Glomerular visceral epithelial cell (primary cell): ENCODE measurements at regions not wholly inside any gene's neighbourhood (a gene's known extent, or its start where the extent isn't known, plus 50 kb on each side); places are given as distances from the start of the nearest gene placed in this dataset.
"Not testable (repeated sequence)": the region's sequence is repeated elsewhere in the genome, so short reads cannot be mapped to it uniquely, and the experiment has no call there.

ENCODE experiments used
- DNase-seq: peaks from one replicate; pipeline ENCODE4 v3.0.0-alpha.2; 2016; ENCODE audit errors: extremely low spot score

DNA sequence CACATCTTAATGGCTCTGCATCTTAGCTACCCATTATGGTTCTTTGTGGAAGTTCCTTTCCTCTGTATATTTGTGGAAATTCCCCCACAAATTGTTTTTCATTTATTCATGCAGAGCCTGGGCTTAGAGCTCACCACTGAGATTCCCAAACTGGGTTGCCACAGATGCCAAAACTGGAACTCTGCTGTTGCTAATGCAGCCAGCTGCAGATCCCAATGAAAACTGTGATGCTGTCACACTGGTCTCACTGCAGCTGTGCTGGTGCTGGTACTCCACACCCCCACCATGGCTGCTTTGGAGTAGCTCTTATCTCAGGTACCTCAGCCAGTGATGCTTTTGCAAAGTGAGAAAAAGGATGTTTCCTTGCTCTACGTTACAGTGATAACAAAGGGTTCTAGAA, 87.7 kb downstream of the DCK start:
- no peak for DNase-seq

DNA sequence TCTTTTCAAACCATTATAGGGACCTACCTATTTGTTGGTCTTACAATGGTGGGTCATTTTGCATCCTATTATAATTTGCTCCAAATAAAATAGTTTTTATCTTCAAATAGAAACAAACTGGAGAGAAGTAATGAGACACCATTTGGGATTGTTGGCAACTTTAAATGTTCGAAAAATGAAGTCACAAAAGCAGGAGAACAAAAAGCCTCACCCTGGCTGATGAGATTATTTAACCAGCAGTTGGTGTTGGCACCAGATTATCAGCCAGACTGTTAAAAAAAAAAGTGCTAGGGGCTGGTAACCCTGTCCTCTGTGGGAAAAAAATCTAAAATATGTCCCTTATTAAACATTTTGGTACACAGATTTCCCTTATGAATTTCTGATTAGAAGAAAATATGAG, 100.3 kb downstream of the DCK start:
- no peak for DNase-seq

DNA sequence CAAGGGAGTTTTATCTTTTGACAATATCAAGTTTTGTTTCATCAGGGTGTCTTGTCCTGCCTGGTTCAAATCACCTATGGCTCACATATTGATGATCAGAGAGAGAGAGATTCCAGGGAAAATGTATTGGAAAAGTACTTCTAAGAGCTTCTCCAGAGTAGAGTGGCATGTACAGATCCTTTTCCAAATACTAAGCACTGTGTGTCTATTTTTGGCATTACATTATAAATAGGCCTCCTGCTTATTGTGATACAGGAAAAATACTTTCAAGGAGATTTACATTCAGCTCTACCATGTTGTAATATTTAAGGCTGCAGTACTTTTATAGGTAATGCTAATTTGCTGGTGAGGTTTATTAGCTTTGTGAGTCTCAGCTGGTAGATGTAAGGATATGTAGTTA, 100.8 kb downstream of the DCK start:
- DNase-seq: no peak

DNA sequence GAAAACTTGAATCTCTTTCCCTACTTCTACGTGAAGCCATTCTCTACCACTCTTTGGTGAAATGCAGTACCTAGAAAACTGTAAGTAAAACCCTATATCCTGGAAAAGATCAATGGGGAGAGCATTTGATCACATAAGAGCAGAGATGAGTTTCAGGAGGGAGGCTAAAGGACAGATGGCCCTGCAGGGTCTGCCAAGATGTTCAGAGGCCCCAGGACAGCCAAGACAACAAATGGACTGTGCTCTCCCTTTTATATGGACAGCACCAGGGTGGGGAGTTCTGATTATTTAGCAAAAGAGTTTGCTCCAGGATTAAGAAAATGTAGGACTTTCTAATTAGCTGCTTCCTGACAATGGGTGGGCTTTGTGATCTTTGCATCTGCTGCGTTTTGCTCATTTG, 101.7 kb downstream of the DCK start:
- no peak for DNase-seq

DNA sequence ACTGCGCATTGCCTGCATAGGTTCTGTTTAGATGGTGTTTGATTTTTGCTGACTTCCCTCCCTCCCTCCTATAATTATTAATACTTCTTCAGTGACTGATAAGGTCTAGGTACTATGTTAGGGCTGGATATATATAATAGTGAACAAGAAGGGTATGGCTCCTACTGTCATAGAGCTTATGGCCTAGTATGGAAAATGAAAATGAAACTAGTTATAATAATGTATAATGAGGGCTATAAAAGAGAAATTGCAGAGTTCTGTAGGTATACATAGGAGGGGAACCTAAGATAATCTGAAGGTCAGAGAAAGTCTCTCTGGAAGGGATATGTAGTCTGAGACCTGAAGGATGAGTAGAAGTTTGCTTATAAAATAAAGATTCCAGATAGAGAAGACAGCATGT, 102.1 kb downstream of the DCK start:
- DNase-seq: no peak

DNA sequence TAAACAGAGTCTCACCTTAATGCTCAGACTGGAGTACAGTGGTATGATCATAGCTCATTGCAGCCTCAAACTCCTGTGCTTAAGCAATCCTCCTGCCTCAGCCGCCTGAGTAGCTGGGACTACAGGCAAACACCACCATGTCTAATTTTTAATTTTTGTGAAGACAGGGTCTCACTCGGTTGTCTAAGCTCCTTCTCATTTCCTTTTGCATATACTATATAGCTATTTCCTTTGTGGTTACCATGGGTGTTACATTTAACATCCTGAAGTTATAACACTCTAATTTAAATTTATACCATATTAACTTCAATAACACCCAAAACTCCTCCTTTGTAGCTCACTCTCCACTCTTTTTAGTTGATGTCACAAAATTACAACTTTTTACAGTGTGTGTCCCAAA, 114.3 kb downstream of the DCK start:
- DNase-seq: no peak

DNA sequence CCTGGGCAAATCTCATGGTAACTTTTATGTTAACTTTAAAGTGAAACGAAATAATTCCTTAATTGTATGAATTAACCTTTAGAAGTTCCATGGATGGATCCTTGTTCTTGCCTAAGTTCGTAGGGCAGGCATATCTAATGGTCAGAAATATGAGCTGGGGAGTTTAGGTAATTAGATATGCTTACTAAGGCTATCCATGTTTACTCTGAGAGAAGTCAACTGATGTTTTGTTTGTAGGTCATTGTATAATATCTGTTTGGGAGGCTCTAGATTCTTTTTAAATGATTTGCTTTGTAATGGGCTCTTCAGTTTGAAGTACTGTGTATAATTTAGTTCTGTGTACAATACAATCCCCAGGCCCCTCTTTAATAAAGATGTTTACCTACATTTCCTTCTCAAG, 117.0 kb downstream of the DCK start:
- no peak for DNase-seq

- DNase-seq: not testable (repeated sequence)
Measured at GRCh38 chr4:71111133-71111532, 117.7 kb downstream of the DCK start.

DNA sequence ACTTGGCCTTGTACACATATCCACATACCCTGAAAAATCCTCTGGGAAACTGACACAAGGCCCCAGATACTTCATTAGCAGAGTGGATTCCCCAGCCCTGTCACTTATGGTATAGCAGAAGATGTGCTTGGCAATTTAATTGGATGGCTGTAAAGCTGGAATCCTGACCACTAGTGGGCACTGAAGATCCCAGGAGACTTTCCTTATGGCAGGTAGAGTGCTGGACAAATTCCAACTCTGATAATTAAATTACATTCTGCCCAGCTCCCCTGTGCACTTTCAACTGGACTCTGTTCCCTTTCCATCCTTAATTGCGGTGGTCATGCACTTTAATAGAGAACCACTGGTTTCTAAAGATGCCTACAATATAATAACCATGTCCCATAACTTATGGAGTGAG, 119.8 kb downstream of the DCK start:
- no peak for DNase-seq

DNA sequence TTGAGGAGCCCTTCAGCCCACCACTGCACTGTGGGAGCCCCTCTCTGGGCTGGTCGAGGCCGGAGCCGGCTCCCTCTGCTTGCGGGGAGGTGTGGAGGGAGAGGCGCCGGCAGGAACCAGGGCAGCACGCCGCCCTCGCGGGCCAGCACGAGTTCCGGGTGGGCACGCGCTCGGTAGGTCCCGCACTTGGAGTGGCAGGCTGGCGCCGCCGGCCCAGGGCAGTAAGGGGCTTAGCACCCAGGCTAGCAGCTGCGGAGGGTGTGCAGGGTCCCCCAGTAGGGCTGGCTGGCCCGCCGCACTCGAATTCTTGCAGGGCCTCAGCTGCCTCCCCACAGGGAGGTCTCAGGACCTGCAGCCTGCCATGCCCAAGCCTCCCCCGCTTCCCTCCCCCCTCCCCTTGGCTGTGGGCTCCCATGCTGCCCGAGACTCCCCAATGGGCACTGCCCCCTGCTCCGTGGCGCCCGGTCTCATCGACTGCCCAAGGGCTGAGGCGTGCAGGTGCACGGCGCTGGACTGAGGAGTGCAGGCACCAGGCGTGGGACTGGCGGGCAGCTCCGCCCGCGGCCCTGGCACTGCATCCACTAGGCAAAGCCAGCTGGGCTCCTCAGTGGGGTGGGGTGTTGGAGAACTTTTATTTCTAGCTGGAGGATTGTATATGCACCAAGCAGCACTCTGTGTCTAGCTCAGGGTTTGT, 127.5 kb downstream of the DCK start:
- no peak for DNase-seq

GRCh38 chr4:71123951-71124350, 130.5 kb downstream of the DCK start:
- DNase-seq: no peak

DNA sequence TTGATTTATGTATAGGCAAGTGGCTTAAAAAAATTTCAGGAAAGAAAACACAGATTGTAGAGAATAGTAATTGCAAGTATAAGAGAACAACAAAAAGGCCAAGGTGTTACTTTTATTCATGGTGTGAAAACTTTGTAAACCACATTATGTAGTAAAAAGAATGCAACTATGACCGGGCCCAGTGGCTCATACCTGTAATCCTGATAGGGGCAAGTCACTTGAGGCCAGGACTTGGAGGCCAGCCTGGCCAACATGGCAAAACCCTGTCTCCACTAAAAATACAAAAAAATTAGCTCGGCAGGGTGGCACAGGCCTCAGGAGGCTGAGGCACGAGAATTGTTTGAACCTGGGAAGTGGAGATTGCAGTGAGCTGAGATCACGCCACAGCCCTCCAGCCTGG, 131.7 kb downstream of the DCK start:
- no peak for DNase-seq

DNA sequence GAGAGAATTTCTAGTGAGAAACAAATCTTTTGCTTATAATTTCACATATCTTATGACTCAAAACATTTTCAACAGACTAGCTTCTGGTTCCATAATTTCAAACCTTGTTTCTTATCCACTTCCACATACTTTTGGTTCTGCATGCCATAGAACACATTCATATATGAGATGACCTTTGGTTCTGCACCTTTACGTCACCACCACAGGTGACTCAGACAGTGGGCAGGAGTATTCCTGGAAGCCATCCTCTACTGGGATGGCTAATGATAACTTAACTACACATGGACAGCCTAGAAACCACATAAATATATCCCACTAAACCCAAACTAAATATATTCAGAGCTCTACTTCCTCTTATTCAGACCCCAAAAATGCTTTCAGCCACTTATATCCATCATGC, 133.3 kb downstream of the DCK start:
- DNase-seq: peak; percentile 95

DNA sequence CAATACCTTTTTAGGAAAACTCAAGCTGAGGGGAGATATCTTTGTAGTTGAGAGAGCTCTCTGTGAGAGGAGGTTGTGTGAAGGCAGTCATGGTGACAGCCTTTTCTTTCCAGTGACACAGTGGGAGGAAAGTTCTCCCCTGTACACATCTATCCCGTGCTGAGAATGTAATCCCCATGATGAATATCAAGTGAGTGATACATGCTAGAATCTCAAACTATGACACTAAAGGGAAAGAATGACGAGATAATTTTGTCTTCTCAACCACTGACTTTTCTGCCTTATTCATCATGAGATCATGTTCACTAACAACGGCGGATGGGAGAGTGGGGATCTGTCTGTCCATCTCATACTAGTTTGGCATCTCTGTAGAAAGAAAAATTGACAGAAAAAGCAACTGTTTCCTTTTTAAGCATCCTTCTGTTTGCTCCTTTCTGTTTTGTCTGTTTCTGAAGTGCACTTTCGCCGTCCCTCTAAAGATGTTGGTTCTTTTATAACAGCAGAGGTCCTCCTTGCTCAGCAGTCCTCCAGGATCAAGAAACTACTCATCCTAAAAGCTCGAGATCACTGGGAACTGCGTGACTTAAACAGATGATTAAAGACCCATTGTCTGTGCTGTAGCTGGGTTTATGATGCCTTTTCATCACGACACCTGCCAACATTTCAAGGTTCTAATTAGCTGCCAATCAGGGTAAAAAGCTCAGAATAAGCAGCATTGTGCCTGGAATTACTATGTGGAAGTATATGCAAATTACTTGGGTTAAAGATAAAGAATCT, 137.6 kb downstream of the DCK start:
- DNase-seq: peak; percentile 59

DNA sequence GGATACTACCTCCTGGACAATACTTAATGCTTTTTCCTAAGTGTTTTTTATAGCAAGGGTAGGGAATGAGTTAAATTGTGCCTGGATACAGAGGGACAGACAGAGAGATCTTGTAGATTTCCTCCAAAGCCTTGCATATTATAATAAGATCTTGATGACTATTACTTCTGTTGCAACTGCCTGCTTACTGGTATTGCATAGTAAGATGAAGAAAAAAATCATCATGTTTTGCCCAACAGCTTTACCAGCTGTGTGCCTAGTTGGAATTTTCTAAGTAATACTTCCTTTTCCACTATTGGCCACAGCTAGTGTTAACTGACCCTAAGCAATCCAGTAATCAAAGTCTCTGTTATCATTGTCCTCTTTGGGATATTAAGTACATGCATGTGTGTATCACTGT, 139.0 kb downstream of the DCK start:
- DNase-seq: no peak

- DNase-seq: no peak
Measured at GRCh38 chr4:71133491-71133890, 140.0 kb downstream of the DCK start.

GRCh38 chr4:71136071-71136470, 142.6 kb downstream of the DCK start:
- DNase-seq: no peak

DNA sequence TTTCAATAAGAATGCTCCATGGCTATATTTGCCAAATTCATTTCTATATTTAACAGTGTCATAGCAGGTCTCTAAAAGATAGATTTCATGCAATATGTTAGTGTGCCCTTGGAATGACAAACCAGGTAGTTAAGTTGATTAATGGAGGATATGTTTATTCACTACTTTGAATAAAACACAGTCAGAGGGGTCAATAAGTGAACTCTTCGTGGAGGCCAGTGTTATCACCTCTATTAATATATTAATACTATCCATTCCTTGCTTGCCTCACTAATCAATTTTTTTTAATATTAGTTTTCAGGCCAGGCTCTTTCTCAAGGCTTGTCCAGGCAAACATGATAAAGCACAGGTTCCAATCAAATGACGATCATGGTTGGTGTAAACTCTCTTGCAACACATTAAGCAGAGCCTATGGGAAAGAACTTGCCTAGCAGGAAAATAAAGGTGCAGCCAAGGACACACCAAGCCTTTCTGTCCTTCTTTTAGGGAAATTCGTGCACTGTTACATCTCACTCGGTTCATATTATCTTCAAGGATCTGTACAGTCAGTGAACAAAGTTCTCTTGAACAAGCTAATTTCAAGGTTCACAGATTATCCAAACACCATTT, 144.7 kb downstream of the DCK start:
- no peak for DNase-seq

GRCh38 chr4:71140563-71140962, 147.1 kb downstream of the DCK start:
- no peak for DNase-seq

- DNase-seq: no peak
Measured at GRCh38 chr4:71141125-71141524, 147.7 kb downstream of the DCK start.

DNA sequence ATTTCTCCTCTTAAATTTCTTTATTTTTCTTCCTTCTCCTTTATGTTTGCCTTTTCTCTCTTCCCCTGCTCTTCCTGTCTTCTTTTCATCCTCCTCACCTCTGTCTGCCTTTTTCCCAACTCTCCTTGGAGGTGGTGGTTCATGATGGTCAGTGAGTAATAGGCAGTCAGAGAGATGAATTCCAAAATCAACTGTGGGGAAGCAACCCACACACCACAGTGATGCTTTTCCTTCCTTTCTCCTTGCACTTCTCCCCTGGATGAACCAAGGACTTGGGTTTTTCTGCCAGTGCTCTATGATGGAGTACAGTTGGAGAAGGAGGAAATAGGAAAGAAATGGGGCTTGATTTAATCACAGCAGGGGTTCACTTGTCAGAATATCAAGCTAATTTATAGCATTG, 153.8 kb downstream of the DCK start:
- no peak for DNase-seq

- DNase-seq: no peak
Measured at GRCh38 chr4:71148545-71148944, 155.1 kb downstream of the DCK start.

DNA sequence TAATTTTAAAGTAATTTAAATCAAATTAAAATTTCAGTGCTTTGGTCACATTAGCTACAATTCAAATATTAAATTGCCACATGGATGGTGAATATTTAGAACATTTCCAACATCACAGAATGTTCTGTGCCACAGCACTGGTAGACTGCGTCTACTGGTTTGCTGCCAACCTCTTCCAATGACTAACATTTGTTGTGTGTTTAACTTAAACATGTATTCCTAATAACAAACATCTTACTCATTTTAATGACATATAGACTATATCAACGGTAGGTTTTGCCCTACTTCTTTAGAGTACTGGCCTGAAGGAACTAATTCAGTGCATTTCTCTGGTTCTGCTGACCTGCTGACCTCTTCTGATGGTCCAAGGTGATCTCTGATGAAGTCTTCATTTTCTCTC, 157.6 kb downstream of the DCK start:
- DNase-seq: no peak
